IgD-negative memory B cell (primary cell): ENCODE measurements at regions not wholly inside any gene's neighbourhood (a gene's known extent, or its start where the extent isn't known, plus 50 kb on each side); places are given as distances from the start of the nearest gene placed in this dataset.
"Not testable (repeated sequence)": the region's sequence is repeated elsewhere in the genome, so short reads cannot be mapped to it uniquely, and the experiment has no call there.

Source experiments
- H3K27ac Mint-ChIP-seq, 3 donors: one replicate each; pipeline ENCODE4 v1.8.0; 2020 to 2022; ENCODE audit warnings: mild to moderate bottlenecking in 3 of 3, mixed read lengths in 3 of 3, moderate library complexity in 1 of 3
- H3K27me3 Mint-ChIP-seq: one replicate; pipeline ENCODE4 v1.8.0; 2021; ENCODE audit warnings: mixed read lengths
- H3K36me3 Mint-ChIP-seq: one replicate; pipeline ENCODE4 v1.8.0; 2020; ENCODE audit warnings: mild to moderate bottlenecking, mixed read lengths
- H3K4me1 Mint-ChIP-seq, 3 donors: one replicate each; pipeline ENCODE4 v1.8.0; 2020 to 2022; ENCODE audit warnings: mixed read lengths in 3 of 3, mild to moderate bottlenecking in 1 of 3
- H3K4me3 Mint-ChIP-seq, 4 donors: one replicate each; pipeline ENCODE4 v1.8.0; 2020 to 2022; ENCODE audit warnings: mild to moderate bottlenecking in 4 of 4, mixed read lengths in 4 of 4, moderate library complexity in 3 of 4
- H3K9me3 Mint-ChIP-seq, 3 donors: one replicate each; pipeline ENCODE4 v1.8.0; 2020 to 2021; ENCODE audit warnings: mixed read lengths in 3 of 3, mild to moderate bottlenecking in 1 of 3

DNA sequence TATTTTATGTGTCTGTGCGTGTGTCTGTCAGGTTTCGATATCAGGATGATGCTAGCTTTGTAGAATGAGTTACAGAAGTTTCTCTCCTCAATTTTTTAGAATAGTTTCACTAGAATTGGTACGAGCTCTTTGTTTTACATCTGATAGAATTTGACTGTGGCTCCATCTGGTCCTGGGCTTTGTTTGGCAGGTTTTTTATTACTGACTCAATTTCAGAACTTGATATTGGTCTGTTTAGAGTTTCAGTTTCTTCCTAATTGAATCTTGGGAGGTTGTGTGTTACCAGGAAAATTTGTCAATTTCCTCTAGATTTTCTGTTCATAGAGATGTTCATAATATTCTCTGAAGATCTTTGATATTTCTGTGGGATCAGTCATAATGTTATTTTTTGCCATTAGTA lies 289.4 kb upstream of the COL3A1 start:
- Mint-ChIP-seq H3K4me3 (no peak overlapping the region), H3K27ac (no peak overlapping the region), H3K27me3 (no peaks in the 10 kb centered on the region), H3K36me3 (no peaks in the 10 kb centered on the region), H3K4me1 (no peaks in the 10 kb centered on the region), H3K9me3 (peaks cover under 1 to 5% (median 2%) of the 10 kb centered on the region in 3 donors)

DNA sequence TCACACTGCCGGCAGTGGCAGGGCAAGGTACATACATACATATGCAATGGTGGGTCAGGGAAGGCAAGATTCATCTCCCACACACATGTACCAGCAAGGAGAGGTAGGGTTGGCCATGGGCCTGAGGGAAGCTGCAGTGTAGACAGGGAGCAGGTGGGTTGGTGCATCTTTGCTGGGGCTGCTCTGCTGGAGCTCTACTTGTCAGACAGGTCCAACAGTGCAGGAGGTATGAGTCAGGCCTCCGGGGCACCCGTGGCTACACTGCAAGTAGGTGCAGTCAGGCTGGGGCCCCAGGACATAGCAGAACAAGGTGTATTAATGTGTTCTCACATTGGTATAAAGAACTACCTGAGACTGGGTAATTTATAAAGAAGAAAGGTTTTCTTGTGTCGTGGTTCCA lies 281.1 kb upstream of the COL3A1 start:
- Mint-ChIP-seq H3K9me3 (peaks cover 1 to 5% (median 4%) of the 10 kb centered on the region in 3 donors), H3K27ac (no peak overlapping the region), H3K4me1 (no peaks in the 10 kb centered on the region), H3K27me3 (no peaks in the 10 kb centered on the region), H3K36me3 (peaks cover 2% of the 10 kb centered on the region), H3K4me3 (no peak overlapping the region)

DNA sequence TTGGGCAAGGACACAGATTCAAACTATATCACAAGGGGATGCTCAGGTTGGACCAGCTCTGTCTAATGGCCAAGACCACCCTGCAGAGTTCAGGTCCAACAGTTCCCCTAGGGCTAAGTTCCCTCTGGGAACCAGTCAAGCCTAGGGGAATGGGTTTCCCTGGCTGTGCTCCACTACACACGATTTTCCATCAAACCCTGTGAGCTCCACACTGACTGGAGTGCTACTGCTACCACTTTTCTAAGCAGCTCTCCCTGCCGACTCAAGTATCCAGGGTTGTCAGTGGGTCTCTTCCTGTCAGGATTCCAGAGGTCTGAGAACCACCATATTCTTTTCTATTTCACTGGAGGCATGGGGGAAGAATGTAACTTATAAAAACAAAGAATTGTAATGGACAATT lies 280.4 kb upstream of the COL3A1 start:
- no peaks in the 10 kb centered on the region for H3K4me1 Mint-ChIP-seq
- H3K36me3 Mint-ChIP-seq: peaks cover 2% of the 10 kb centered on the region

DNA sequence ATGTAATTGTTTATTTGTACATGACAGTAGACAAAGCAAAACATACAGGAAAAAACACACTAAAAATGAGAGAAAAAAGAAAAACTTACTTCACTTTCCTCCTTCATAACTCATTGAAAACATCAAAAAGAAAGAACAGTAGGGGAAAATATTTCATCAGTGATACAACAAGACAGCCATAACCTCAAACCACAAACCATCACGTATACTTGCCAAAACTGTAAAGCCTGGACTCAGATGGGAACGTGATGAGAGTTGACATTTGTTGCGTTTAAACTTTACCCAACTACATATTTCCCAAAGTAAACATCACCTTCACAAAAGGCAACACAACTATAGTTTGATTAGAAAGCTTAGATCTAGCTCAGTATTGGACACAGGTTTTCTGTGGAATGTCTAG lies 278.2 kb upstream of the COL3A1 start:
- Mint-ChIP-seq H3K4me1 (no peaks in the 10 kb centered on the region), H3K27ac (no peak overlapping the region), H3K4me3 (no peak overlapping the region), H3K9me3 (peaks cover 0 to 3% (median 0%) of the 10 kb centered on the region in 3 donors), H3K36me3 (peaks cover 2% of the 10 kb centered on the region), H3K27me3 (no peaks in the 10 kb centered on the region)

More for the DNA sequence above, 280.4 kb upstream of the COL3A1 start:
- Mint-ChIP-seq H3K27ac (no peak overlapping the region), H3K27me3 (no peaks in the 10 kb centered on the region), H3K9me3 (peaks cover 1 to 5% (median 4%) of the 10 kb centered on the region in 3 donors), H3K4me3 (no peak overlapping the region)

DNA sequence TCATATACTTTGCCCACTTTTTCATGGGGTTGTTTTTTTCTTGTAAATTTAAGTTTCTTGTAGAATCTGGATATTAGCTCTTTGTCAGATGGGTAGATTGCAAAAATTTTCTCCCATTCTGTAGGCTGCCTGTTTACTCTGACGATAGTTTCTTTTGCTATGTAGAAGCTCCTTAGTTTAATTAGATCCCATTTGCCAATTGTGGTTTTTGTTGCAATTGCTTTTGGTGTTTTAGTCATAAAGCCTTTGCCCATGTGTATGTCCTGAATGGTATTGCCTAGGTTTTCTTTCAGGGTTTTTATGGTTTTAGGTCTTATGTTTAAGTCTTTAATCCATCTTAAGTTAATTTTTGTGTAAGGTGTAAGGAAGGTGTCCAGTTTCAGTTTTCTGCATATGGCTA lies 276.0 kb upstream of the COL3A1 start:
- not testable (repeated sequence) for H3K36me3 Mint-ChIP-seq

DNA sequence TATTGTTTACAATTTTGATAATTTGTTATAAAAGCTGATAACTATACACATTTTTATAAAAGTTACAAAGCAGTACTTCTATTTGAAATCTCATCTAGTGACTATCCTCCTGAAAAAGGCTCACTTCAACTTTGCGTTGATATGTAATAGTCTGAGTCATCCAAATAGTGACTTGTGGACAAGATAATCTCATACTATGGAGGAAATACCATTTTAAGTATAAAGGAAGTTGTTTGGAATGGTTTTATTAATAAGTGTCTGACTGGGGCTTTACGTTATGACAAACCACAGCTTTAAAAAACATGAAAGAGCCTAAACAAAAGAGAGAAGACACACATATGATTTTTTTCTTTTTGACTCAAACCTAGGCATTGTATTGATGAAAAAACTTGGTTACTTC lies 272.3 kb upstream of the COL3A1 start:
- Mint-ChIP-seq H3K9me3 (peaks cover 0 to 4% (median 3%) of the 10 kb centered on the region in 3 donors), H3K27ac (no peak overlapping the region), H3K4me3 (no peak overlapping the region), H3K27me3 (no peaks in the 10 kb centered on the region), H3K4me1 (no peaks in the 10 kb centered on the region), H3K36me3 (no peaks in the 10 kb centered on the region)

More for the DNA sequence above, 276.0 kb upstream of the COL3A1 start:
- H3K4me3 Mint-ChIP-seq, H3K27ac Mint-ChIP-seq, H3K4me1 Mint-ChIP-seq, H3K9me3 Mint-ChIP-seq, H3K27me3 Mint-ChIP-seq: not testable (repeated sequence)

DNA sequence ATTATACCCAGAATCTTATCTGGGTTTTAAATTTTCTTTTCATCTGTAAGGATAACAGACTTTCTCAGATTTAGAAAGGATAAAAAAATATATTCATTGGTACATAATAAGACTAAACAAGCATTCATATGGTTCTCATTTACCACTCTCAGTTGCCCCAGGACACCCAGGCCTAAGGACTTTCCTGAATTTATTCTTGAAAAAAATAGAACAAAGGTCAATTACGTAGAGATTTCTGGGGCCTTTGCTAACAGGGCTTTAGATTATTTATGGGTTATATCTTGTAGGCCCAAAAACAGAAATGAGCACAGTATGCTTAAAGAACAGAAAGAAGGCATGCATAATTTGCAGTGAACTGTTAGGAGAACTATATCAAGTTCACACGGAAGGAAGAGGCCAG lies 269.0 kb upstream of the COL3A1 start:
- no peaks in the 10 kb centered on the region for H3K27me3 Mint-ChIP-seq

DNA sequence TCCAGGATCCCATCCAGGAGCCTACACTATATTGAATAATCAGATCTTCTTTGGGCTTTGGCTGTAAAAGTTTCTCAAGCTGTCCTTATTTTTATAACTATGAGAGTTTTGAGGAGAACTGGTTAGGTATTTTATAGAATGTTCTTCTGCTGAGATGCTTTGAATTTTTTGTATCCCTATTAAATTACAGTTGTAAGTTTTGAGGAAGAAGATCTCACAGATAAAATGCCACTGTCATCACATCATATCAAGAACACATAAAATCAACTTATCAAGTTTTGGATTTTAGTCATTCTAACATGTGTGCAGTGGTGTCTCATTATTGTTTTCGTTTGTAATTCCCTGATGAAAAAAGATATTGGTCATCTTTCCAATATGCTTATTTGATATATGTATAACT lies 260.2 kb upstream of the COL3A1 start:
- no peaks in the 10 kb centered on the region for H3K27me3 Mint-ChIP-seq
- peaks cover 4 to 38% (median 7%) of the 10 kb centered on the region in 3 donors for H3K9me3 Mint-ChIP-seq

More for the DNA sequence above, 269.0 kb upstream of the COL3A1 start:
- H3K4me3 Mint-ChIP-seq: no peak overlapping the region
- H3K4me1 Mint-ChIP-seq: no peaks in the 10 kb centered on the region
- no peaks in the 10 kb centered on the region for H3K36me3 Mint-ChIP-seq
- H3K9me3 Mint-ChIP-seq: peaks cover 1 to 17% (median 5%) of the 10 kb centered on the region in 3 donors
- no peak overlapping the region for H3K27ac Mint-ChIP-seq

DNA sequence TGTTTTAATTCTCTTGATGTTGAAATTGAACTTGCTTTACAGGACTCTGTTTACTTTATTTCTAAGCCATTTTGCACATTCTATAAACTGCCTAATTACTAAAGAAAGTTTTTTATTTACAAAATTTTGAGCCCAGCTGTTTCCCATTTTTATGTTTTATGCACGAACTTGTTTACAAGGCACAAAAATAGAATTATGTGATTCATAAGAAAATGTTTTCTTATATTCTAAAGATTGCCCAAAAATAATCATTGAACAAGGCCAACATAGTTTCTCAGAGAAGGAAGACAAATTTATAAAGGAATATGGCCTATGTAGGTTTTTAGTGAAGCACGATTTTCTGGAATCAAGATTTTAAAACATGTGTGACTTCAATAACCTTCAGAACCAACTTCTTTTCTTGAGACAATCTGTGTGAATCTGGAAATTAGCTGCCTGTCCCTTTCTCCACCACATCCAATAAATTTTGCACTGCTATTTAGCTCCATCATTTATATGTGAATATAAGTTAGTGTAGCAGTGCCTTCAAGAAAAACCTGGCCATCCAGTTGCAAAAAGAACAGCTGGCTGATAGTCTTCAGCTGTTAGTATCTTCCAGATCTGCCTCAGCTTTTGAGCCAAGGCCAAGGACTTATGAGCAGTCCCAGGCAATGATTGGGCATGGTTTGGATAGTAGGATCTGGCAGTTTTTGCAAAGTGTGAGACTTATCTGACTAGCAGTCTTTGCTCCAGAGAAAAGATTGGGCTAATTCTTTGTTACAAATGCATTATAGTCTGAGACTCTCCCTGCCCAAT lies 253.2 kb upstream of the COL3A1 start:
- Mint-ChIP-seq H3K4me3 (no peak overlapping the region), H3K27ac (no peak overlapping the region), H3K36me3 (no peaks in the 10 kb centered on the region), H3K4me1 (no peaks in the 10 kb centered on the region), H3K9me3 (peaks cover 0 to 8% (median 1%) of the 10 kb centered on the region in 3 donors), H3K27me3 (no peaks in the 10 kb centered on the region)

More for the DNA sequence above, 260.2 kb upstream of the COL3A1 start:
- Mint-ChIP-seq H3K27ac (no peak overlapping the region), H3K36me3 (no peaks in the 10 kb centered on the region), H3K4me3 (no peak overlapping the region), H3K4me1 (no peaks in the 10 kb centered on the region)

DNA sequence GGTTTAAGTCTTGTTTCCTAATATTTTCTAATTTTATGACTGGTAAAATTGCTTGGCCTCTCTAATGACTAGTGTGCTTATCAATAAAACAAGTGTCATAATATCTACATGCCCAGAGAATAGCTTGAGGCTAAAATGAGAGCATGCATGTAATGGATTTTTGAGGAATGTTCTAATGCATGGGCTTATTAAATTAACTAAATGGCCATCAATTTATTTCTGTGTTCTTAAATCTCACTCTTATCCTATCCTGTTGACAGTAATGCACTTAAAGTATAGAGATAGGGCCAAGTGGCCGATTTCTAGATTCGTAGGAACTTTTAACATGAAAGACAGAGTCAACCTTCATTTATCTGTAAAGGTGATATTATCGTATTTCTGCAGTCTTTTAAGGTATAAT lies 252.4 kb upstream of the COL3A1 start:
- no peak overlapping the region for H3K4me3 Mint-ChIP-seq
- no peak overlapping the region for H3K27ac Mint-ChIP-seq
- no peaks in the 10 kb centered on the region for H3K36me3 Mint-ChIP-seq
- no peaks in the 10 kb centered on the region for H3K4me1 Mint-ChIP-seq
- H3K9me3 Mint-ChIP-seq: peaks cover 0 to 6% (median 1%) of the 10 kb centered on the region in 3 donors
- no peaks in the 10 kb centered on the region for H3K27me3 Mint-ChIP-seq

DNA sequence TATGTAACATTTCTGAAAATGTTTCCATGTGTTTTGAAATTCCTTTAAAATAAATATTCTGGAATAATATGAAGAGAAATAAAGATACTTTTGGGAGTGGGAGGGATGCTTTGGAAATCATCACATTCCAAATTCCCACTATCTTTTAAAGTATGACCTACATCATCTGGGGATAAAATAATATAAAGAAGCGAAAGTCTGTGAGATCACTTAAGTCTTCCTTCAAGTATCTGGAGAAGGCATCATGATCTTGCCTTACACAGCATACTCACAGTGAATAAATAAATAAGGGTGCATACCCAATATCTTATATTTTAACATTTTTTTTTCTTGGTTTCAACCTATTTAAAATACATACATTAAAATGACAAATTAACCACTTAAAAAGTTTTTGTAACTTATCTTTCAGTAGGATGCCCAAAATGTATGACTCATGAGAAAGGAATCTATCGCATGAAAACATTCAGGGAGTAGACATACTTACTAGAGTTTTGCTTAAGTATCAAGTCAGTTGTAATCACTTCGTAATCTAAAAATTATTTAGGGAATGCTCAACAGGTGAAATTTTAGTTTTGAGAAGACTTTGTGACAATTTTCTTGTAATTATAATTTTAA lies 248.3 kb upstream of the COL3A1 start:
- H3K27ac Mint-ChIP-seq: no peak overlapping the region
- H3K4me1 Mint-ChIP-seq: no peaks in the 10 kb centered on the region
- peaks cover 0 to 9% (median 0%) of the 10 kb centered on the region in 3 donors for H3K9me3 Mint-ChIP-seq
- no peak overlapping the region for H3K4me3 Mint-ChIP-seq
- H3K27me3 Mint-ChIP-seq: no peaks in the 10 kb centered on the region
- H3K36me3 Mint-ChIP-seq: no peaks in the 10 kb centered on the region

DNA sequence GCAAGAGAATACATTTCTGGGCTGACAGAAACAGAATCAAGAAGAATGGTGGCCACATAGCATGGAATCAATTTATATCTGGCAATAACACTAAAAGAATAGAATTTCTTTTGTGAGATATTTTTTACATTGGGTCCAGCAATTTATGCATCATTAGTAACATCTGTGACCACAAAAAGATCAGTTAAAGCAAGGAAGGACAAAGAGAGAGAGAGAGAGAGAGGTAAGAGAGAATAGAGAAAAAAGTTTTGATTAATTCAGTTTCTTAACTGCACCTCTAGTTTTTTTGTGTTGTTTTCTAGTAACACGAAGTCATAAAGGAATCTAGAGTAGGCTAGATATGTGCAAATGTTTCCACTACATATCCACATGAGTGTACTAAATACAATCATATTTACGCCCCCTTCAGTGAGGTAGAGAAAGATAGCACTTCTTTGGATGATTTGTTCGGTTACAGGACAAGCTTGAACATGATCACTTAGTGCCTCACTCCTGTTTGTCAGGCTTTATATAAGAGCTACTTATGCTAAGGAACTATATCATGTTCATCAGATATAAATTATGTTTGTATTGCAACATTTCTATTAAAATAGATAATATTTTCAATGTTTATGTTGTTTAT lies 247.4 kb upstream of the COL3A1 start:
- peaks cover 0 to 5% (median 2%) of the 10 kb centered on the region in 3 donors for H3K9me3 Mint-ChIP-seq
- no peaks in the 10 kb centered on the region for H3K36me3 Mint-ChIP-seq
- H3K4me3 Mint-ChIP-seq: no peak overlapping the region
- H3K4me1 Mint-ChIP-seq: no peaks in the 10 kb centered on the region
- H3K27me3 Mint-ChIP-seq: no peaks in the 10 kb centered on the region
- H3K27ac Mint-ChIP-seq: no peak overlapping the region

DNA sequence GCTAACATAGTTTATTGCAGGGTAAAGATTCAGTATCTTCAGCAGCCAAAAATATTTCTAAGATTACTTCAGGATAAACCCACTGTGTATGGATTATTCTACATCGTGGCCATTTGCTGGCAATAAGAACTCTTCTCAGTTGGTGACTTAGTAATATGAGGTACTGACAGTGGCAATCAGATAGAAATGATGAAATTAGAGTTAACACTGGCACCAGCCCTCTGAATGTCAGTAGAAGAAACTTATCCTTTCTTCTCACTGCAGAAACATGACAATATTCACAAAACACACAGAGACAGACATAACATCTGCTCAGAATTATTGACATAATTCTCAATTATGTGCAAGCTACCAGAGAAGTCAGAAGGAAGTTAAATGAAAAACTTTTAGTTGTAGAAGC lies 246.3 kb upstream of the COL3A1 start:
- no peaks in the 10 kb centered on the region for H3K36me3 Mint-ChIP-seq
- no peaks in the 10 kb centered on the region for H3K4me1 Mint-ChIP-seq
- H3K27ac Mint-ChIP-seq: no peak overlapping the region
- H3K27me3 Mint-ChIP-seq: no peaks in the 10 kb centered on the region
- peaks cover 0 to 5% (median 2%) of the 10 kb centered on the region in 3 donors for H3K9me3 Mint-ChIP-seq
- H3K4me3 Mint-ChIP-seq: no peak overlapping the region

DNA sequence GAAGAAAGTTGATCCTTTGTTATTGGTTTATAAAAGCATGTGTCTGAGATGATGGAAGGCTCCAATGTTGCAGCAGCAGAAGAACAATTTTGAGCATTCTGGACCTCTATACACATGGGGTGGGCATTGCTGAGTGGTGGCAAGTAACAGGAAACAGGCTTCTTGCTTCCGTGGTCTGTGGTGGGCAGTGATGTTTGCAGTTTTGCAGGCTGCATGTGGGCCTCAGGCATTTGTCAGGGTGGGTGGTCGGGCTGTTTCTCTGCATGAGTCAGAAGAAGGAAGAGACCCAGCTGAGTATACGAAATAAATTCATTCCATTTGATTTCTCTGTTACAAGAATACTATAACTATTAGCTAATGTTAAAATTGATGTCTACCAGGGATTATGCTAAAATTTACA lies 239.5 kb upstream of the COL3A1 start:
- peaks cover 0 to 2% (median 0%) of the 10 kb centered on the region in 3 donors for H3K4me1 Mint-ChIP-seq
- H3K4me3 Mint-ChIP-seq: no peak overlapping the region
- H3K36me3 Mint-ChIP-seq: no peaks in the 10 kb centered on the region
- no peak overlapping the region for H3K27ac Mint-ChIP-seq
- H3K27me3 Mint-ChIP-seq: no peaks in the 10 kb centered on the region
- H3K9me3 Mint-ChIP-seq: peaks cover 0 to 2% (median 0%) of the 10 kb centered on the region in 3 donors

DNA sequence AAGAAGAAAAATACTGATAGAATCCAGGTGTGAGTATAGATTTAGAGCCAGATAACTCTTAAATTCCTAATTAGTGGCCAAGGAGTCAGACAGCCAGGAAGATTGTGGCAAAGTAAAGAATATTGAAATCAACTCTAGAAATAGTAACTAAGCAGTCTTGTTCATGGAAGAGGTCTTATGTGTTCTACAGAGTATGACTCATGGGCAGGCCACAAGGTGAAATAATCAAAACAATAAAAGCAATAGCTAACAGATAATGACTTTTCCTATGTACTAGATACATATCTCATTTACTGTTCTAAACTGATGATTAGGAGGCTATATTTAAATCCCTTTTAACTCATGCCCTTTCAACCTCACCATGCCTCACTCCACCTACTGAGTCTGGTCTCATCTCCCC lies 227.4 kb upstream of the COL3A1 start:
- peaks cover 0 to 4% (median 0%) of the 10 kb centered on the region in 3 donors for H3K9me3 Mint-ChIP-seq
- H3K27me3 Mint-ChIP-seq: no peaks in the 10 kb centered on the region
- no peaks in the 10 kb centered on the region for H3K36me3 Mint-ChIP-seq
- no peak overlapping the region for H3K4me3 Mint-ChIP-seq
- no peak overlapping the region for H3K27ac Mint-ChIP-seq
- H3K4me1 Mint-ChIP-seq: no peaks in the 10 kb centered on the region
